ENCODE measurements at regions not wholly inside any gene's neighbourhood (a gene's known extent, or its start where the extent isn't known, plus 50 kb on each side); places are given as distances from the start of the nearest gene placed in this dataset.

DNA sequence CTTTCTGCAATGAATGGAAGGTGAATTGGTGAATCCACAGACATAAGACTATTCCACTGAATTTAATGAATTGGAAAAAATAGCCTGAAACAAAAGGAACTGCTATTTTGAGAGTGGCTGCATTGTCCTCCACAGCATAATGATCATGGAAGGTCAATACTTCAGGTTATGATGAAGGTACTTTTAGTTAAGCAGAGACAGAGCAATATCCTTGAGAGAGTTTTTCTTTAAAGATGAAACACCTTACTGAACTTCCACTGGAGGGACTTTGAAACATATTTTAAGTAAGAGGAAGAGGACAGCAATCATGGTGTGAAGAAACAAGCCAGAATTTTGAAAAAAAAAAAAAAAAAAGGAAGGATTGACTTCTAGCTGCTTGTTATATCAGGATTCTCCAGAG lies 68.8 kb upstream of the DPP10 start:
- no peak overlapping the region for H3K4me3 ChIP-seq (replicated peaks in 1 of 3; ENCODE audit: insufficient read depth in 1 of 3, low read depth in 2 of 3, low read length in 3 of 3)
- in situ Hi-C loops (cut with HindIII; ENCODE audit: extremely low pct_ligation_motif_present, low pct_unique_long_range_greater_than_20kb), result no loop called here
- FAIRE-seq (no peak), ATAC-seq (no peak), DNase-seq (ENCODE audit: low spot score) (no peak)
- H3K79me2 ChIP-seq (ENCODE audit: insufficient read depth, low read length), result no peaks in the 10 kb centered on the region
- no peak overlapping the region for H3K27ac ChIP-seq (ENCODE audit: extremely low read length, insufficient read depth, low read length)
- TF ChIP-seq, protein P1, sequence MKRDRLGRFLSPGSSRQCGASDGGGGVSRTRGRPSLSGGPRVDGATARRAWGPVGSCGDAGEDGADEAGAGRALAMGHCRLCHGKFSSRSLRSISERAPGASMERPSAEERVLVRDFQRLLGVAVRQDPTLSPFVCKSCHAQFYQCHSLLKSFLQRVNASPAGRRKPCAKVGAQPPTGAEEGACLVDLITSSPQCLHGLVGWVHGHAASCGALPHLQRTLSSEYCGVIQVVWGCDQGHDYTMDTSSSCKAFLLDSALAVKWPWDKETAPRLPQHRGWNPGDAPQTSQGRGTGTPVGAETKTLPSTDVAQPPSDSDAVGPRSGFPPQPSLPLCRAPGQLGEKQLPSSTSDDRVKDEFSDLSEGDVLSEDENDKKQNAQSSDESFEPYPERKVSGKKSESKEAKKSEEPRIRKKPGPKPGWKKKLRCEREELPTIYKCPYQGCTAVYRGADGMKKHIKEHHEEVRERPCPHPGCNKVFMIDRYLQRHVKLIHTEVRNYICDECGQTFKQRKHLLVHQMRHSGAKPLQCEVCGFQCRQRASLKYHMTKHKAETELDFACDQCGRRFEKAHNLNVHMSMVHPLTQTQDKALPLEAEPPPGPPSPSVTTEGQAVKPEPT (CRISPR knock-in tag; IDR thresholded peaks at IDR 0.05; ENCODE audit: low read depth), result no peak
- no peak for TF ChIP-seq ZNF20 (CRISPR knock-in tag; IDR thresholded peaks at IDR 0.05)
- TF ChIP-seq ZNF234 (CRISPR knock-in tag; conservative IDR thresholded peaks at IDR 0.05), result no peak
- no peak for TF ChIP-seq CCAR2 (optimal IDR thresholded peaks at IDR 0.05; ENCODE audit: low read depth, low read length)
- no peak for TF ChIP-seq ZFP90 (CRISPR knock-in tag; IDR thresholded peaks at IDR 0.05; ENCODE audit: borderline replicate concordance)
- no peak for TF ChIP-seq HNF4G (IDR thresholded peaks at IDR 0.05; ENCODE audit: borderline replicate concordance, low read depth, low read length)
- no peak for TF ChIP-seq HNF4G (CRISPR knock-in tag; IDR thresholded peaks at IDR 0.05; ENCODE audit: borderline replicate concordance, low read depth)
- TF ChIP-seq NR1H2 (CRISPR knock-in tag; IDR thresholded peaks at IDR 0.05; ENCODE audit: borderline replicate concordance, low read depth), result no peak
- TF ChIP-seq CREM (IDR thresholded peaks at IDR 0.05), result no peak
- no peak for TF ChIP-seq CREM (CRISPR knock-in tag; IDR thresholded peaks at IDR 0.05)
- TF ChIP-seq, protein P2, sequence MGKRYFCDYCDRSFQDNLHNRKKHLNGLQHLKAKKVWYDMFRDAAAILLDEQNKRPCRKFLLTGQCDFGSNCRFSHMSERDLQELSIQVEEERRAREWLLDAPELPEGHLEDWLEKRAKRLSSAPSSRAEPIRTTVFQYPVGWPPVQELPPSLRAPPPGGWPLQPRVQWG (CRISPR knock-in tag; IDR thresholded peaks at IDR 0.05; ENCODE audit: borderline replicate concordance, low read depth), result no peak
- TF ChIP-seq SOX5 (CRISPR knock-in tag; IDR thresholded peaks at IDR 0.05; ENCODE audit: borderline replicate concordance), result no peak
- TF ChIP-seq SCMH1 (CRISPR knock-in tag; IDR thresholded peaks at IDR 0.05; ENCODE audit: borderline replicate concordance), result no peak
- no peak for TF ChIP-seq TGIF2 (CRISPR knock-in tag; IDR thresholded peaks at IDR 0.05)
- TF ChIP-seq MED8 (CRISPR knock-in tag; IDR thresholded peaks at IDR 0.05; ENCODE audit: insufficient replicate concordance), result no peak
- TF ChIP-seq ZNF232 (CRISPR knock-in tag; IDR thresholded peaks at IDR 0.05; ENCODE audit: borderline replicate concordance), result no peak
- TF ChIP-seq ZFP62 (CRISPR knock-in tag; IDR thresholded peaks at IDR 0.05), result no peak
- TF ChIP-seq ELF1 (CRISPR knock-in tag; IDR thresholded peaks at IDR 0.05), result no peak
- TF ChIP-seq ZNF652 (CRISPR knock-in tag; IDR thresholded peaks at IDR 0.05; ENCODE audit: borderline replicate concordance, low read depth), result no peak
- TF ChIP-seq ZSCAN21 (CRISPR knock-in tag; IDR thresholded peaks at IDR 0.05; ENCODE audit: borderline replicate concordance), result no peak
- TF ChIP-seq ZNF674 (CRISPR knock-in tag; IDR thresholded peaks at IDR 0.05; ENCODE audit: low read depth), result no peak
- H3K27me3 ChIP-seq (ENCODE audit: control insufficient read depth in 1 of 2, insufficient read depth in 2 of 2, low read length in 2 of 2), result no peaks in the 10 kb centered on the region; a peak in 1 of 5 replicates
- POLR2A ChIA-PET, result no interaction called here
- no peak overlapping the region for H3K9ac ChIP-seq (ENCODE audit: insufficient read depth, low read depth, low read length)
- no peak overlapping the region for H3K4me2 ChIP-seq (ENCODE audit: low read depth, low read length)
- intact Hi-C loops (cut with micrococcal nuclease; ENCODE audit: unreplicated experiment), result loop anchor here (5.0 kb wide), 1 partner anchor 599 kb away; no protein-coding TSS in a partner anchor
- no peaks in the 10 kb centered on the region for H3K36me3 ChIP-seq (replicated peaks in 1 of 2; ENCODE audit: control insufficient read depth in 1 of 2, insufficient read depth in 2 of 2, low read length in 2 of 2)
- CTCF ChIA-PET (ENCODE audit: low intra/inter-chr PET ratio, low total read pairs), result no interaction called here
- H3K4me1 ChIP-seq (ENCODE audit: insufficient read depth, low read length), result no peaks in the 10 kb centered on the region
- peaks cover 24% of the 10 kb centered on the region for H3K9me3 ChIP-seq (ENCODE audit: low read length)
- H2AFZ ChIP-seq (ENCODE audit: low read length), result no peak overlapping the region
- no peaks in the 10 kb centered on the region for H4K20me1 ChIP-seq (ENCODE audit: insufficient read depth, low read length)
- BruUV-seq (replicated peaks), result no TSS peak
